DMS53 treated with DMSO at 0.1 percent for 48 hours (cell line): ENCODE measurements at regions not wholly inside any gene's neighbourhood (a gene's known extent, or its start where the extent isn't known, plus 50 kb on each side); places are given as distances from the start of the nearest gene placed in this dataset.

Experiments
- DNase-seq: peaks from one replicate; lab custom pipeline; 2025; ENCODE audit not compliant: unreplicated experiment; lab: John Stamatoyannopoulos, UW

DNA sequence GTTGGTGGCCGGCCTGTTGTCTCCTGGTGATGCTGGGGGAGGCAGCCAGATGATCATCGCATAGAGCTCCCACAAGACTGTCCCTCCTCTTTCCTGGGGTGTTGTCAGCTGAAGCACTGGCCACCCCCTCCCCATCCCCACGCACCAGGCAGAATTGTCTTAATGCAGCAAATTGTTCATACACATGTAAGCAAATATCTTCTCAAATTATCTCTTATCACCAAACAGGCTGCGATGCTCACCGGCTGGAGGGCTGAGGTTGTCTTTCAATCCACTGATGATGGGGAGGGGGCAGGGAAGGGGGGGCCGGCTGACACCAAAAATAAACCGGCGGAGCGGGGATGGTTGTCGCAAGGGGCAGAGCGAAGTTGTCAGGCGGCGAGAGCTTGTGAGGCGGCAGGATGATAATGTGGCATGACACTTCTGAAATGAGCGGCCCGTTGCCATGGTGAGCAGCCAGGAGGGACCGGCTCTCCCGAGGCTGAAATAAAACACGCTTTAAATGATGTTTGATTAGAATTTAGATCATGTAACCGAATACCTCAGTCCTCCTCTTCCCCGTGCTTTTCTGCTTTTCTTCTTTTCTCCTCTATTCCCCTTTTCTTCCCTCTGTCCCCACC lies 59.8 kb downstream of the MRM1 start:
- DNase-seq: no peak

DNA sequence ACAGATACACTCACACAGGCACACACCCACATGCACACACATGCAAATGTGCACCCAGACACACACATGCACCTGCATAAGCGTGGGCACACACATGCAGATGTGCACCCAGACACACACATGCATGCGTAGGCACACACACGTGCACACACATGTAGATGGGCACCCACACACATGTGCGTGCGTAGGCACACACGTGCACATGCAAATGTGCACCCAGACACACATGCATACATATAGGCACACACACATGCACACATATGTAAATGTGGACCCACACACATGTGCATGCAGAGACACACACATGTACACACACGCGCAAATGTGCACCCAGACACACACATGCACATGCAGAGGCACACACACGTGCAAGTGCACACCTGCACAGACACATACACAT lies 60.3 kb downstream of the MRM1 start:
- DNase-seq: no peak

- DNase-seq: no peak
These were observed 64.0 kb downstream of the MRM1 start for GRCh38 chr17:36665417-36665816.

- no peak for DNase-seq
These were observed 66.5 kb downstream of the MRM1 start for GRCh38 chr17:36667922-36668321.

DNA sequence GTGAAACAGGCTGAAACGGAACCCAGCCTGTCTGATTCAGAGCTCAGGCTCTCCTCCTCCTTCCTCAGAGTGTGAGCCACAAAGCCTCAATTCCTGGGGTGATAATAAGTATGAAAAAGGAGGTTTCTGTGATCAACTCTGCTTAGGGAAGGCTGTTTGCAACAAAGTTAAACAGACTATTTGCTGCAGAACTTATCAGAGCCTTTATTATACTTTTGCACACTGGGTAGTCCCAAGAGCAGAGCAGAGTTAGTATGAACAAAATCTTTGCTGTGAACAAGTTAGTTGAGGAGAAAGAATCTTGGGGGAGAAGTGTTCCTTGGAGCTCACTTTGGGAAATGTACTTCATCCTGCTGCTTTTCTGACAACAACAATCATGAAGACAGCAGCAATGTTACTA lies 67.4 kb downstream of the MRM1 start:
- no peak for DNase-seq

DNA sequence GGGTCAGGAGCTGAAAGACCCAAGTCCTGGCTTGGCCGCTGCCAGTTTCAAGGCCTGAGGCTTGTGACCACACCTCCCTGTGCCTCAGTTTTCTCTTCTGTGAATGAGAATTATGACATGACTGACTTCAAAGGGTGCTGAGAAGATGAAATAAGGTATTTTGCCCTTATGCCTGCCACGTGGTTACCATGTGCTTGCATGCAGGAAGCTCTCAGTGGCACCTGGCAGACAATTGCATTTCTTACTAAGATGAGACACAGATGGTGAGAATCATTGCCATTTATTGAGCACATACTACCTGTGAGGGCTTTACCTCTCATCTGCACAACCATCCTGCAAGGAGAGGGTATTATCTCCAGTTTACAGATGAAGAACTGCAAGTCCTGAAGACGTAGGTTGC lies 69.8 kb downstream of the MRM1 start:
- no peak for DNase-seq

DNA sequence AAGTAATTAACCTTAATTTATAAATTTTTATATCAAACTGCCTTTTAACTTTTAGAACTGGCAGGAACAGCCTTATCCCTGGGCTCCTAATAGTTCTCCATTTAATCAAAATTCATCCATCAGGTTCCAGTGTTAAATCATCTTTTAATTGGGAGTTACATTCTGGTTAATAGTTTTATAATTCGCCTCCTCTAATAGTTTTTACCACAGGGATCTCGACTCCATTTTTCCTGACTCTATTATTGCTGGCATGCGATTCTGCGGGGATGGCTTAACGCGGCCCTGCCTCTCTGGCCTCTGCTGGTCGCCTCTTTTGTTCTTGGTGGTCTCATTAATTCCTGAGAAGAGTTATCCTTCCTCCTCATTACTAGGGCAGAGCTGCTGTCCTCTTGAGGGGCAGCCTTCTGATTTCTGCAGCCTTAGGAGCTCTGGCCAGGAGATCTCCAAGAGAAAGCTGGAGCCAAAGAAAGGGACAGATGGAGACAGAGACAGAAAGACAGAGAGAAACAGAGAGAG lies 71.1 kb downstream of the MRM1 start:
- no peak for DNase-seq

DNA sequence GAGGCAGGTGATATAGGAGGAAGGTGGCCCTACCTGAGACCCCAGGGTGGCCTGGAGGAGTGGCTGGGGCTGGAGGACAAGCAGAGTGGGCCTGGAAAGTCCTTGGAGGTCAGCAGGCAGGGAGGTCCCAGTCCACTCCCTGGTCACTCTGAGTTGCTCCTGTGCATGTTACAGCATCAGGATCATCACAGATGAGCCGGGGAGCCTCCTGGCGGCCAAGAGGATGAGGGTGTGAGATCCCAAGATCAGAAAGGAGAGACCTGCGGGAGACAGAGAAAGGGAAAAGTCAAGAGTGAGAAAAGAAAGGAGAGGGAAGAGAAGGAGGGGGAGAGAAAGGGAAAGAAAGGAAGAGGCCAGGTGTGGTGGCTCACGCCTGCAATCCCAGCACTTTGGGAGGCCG lies 71.7 kb downstream of the MRM1 start:
- no peak for DNase-seq

DNA sequence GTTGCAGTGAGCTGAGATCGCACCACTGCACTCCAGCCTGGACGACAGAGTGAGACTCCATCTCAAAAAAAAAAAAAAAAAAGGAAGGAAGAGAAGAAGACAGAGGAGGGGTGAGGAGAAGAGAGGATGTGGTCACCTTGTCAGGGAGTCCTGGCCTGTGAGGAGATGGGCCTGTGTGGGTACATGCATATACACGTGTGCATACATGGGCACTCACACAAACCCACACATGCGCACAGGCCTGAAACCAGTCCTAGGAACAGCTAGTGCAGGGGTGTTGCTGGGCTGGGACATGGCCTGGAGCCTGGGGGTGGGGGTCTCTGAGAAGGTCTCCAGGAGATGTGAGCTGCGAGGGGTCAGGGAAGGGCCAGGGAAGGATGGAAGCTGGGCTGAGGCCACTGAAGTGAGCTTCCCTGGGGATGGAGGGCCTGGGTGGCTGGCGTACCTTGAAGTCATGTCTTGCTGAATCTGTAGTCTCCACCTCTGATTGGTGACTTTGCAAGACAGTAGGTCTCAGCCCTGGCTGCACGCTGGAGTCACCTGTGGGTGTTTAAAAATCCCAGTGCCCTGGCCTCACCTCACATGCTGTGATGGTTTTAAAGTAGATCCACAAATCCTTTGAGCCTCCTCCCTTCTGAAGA lies 72.4 kb downstream of the MRM1 start:
- DNase-seq: no peak

DNA sequence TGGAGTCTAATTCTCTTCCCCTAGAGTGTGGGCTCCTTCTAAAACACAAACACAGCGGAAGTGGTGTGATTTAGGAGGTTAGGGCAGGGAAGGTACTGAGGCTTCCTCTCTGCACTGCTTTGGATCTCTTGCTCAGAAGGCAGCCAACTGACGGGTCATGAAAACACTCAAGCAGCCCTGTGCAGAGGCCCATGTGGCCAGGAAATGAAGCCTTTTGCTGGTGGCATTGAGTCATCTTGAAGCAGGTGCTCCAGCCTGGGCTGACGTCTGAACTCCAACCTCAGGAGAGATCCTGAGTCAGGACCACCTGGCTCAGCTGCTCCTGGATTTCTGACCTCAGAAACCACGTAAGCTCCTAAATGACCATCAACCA lies 72.9 kb downstream of the MRM1 start:
- no peak for DNase-seq

DNA sequence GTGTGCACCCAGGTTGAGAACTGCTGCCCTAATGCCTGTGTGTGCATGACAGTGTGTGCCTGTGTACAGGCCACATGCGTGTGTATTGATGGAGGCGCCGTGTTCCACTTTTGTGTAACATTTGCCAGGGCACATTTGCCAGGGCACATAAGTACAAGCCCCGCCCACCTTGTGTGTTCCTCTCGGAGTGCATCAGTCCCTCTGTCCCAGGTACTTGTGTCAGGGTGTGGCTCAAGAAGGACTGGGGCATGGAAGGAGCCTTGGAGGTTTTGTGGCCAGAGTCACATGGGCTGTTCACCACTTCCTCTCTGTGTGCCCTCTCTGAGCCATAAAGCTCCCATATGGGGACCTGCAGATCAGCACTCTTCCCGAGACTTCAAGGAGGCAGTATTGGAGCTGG lies 73.9 kb downstream of the MRM1 start:
- DNase-seq: no peak

- DNase-seq: no peak
These were observed 74.4 kb downstream of the MRM1 start for GRCh38 chr17:36675786-36676185.

DNA sequence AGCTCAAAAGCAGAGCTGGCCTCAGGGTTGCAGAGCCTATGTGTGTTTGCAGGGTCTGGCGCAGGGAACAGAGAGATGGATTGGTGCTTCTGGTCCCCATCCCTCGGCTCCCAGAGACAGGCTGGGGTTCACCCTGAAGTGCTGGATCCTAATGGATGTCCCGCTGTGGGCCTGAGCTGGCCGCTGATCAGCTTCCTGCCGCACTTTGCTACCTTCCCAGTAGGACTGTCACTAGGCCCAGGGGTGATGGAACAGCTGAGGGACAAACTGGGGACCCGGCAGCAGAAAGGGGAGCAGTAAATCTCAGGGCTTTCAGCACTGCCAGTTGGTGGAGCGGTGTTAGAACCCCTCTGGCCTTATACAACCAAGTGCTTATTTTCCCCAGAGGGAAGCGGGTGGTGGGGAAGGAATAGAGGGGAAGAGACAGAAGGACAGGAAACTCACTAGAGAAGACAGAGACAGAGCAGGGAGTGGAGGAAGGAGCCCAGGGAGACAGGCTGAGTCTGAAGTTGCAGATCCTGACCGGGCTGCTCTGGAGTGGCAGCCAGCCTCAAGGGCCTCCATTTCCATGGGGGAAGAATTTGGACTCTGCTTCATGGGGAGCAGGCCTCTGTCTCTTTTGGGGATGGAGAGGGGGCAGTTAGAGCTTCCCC lies 78.6 kb downstream of the MRM1 start:
- DNase-seq: no peak

DNA sequence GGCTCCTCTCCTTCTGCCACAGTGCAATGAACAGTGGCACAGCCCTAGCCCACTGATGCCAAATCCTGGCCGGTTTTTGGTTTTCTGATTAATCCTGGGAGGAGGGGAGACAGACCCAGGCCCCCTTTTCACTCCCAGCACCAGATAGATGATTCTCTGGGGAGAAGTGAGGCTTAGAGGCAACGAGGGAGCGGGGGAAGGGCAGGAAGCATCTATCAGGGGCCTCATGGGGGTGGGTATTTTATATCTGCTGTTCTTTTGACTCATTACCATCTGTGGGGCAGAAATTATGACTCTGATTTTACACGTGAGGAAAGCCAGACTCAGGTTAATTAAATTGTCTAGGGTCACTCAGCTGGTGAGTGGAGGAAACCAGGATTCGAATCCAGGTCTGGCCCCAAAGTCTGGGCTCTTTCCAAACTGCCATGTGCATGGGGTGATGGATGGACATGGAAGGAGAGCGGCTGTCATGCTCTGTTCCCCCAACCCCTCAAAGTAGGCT lies 79.4 kb downstream of the MRM1 start:
- no peak for DNase-seq

DNA sequence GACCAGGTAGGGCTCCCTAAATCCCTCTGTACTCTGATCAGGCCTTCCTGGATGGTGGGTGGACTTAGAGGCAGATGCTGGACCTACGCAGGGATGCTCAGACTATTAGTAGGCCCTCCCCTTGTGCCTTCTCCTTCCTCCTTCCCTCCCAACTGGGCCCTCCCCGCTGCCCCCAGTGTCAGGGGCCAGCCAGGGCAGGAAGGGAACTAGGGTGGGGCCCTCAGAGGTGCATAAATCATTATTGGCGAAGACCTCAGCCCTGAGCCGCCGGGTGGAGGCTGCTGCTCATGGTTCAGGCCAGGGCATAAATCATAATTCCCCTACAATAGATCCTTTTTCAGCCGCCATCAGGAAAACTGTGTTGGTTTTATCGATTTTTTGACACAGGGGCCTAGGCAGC lies 81.4 kb downstream of the MRM1 start:
- DNase-seq: no peak

DNA sequence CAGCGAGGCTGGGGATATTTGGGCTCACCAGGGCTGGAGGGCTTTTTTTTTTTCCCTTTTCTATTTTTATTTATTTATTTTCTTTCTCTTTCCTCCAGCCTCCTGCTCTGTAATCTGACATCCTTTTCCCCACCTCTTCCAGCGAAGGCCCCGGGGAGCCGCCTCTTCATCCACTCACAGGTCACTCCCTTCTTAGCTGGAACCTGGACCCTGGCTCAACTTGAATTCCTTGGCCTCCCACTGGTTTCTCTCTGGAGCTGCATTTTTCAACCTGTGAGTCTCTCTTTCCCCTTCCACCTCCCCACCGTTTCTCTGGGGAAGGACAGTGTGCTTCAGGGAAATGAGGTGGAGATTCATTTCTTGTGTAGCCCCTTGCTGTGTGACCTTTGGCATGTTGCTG lies 82.0 kb downstream of the MRM1 start:
- DNase-seq: no peak

DNA sequence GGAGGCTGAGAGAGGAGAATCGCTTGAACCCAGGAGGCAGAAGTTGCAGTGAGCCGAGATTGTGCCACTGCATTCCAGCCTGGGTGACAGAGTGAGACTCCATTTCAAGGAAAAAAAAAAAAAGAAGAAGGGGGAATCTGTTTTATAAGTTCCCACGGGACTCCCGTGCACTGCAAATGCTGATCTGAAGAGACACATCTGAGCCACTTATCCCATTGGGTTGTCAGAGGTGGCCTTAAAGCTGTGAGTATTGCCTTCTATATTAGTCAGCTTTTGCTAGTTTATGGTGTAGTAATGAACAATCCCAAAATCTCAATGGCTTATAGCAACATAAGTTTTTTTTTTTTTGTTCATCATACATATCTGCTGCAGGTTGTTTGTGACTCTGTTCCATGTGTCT lies 82.8 kb downstream of the MRM1 start:
- DNase-seq: no peak

DNA sequence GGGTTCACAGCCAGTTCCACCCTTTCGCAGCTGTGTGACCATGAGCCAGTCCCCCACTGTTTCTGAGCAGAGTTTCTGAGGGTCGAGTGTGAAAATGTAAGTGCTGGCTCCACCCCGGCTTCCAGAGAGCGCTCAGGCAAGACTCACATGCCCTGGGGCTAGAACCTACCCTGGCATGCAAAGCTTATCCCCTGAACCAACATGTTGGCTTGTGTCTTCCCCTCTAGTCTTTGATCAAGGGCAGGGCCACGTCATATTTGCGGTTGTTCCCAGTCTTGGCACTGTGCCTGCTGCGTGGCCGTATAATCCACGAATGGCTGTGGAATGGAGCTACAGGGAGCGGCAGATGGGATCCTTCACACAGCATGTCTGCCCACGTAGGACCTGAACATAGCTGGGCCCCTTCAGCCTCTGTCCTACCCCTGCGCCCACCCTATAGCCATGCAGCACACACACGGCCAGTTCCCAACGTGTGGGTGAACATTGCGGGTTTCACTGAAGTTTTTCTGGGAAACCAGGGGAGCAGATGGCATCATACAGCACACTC lies 84.8 kb downstream of the MRM1 start:
- DNase-seq: no peak

- no peak for DNase-seq
These were observed 86.4 kb downstream of the MRM1 start for GRCh38 chr17:36687736-36688135.

DNA sequence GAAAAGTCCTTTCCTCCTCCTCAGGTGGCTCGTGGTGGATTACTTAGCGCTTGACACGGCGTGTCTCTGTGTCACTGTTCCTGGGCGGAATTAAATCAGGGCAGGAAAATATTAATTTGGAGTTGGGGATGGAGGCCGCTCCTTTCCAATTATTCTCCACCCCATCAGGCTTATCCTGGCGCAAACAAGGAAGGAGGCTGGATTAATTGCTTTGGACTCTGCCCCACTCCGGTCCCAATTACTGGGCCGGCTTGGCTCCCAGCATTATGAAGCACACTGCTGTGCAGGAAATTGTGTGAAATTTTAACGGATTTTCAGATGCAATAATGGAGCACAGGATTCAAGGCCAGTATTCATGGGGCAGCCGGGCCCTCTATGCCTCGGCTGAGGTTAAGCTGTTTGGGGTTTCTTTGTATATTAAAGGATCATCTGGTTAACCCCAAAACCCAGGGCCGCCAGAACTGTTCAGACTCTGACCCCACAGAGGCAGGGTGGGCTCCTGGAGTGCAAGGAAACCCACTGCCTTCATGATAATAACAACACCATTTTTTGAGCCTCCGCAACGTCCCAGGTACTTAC lies 87.8 kb downstream of the MRM1 start:
- DNase-seq: no peak

DNA sequence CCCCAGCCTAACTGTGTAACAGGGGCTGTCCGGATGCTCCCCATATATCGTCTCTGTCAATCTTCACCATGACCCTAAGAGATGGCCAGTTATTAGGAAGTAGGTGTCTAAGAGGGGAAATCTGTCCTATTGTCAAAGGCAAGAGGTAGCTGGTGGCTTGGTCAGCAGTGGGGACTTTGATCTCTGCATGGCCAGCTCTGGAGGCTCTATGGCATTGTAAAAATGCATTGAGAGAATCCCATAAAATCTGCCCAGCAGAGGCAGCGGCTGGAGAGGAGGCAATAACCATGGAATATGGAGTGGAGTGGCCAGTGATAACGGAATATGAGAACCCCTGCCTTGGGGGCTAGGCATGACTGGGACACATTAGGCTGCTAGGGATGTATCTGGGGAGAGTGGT lies 88.8 kb downstream of the MRM1 start:
- DNase-seq: no peak

- DNase-seq: no peak
These were observed 90.2 kb downstream of the MRM1 start for GRCh38 chr17:36691606-36692005.
